GM21526 (cell line): ENCODE measurements at regions not wholly inside any gene's neighbourhood (a gene's known extent, or its start where the extent isn't known, plus 50 kb on each side); places are given as distances from the start of the nearest gene placed in this dataset.
"Not testable (repeated sequence)": the region's sequence is repeated elsewhere in the genome, so short reads cannot be mapped to it uniquely, and the experiment has no call there.

Experiments used
- ATAC-seq: cut with Tn5 transposase; IDR thresholded peaks from one replicate; pipeline ENCODE4 v1.9.1; 2021; ENCODE audit warnings: moderate library complexity; ENCODE audit not compliant: unreplicated experiment, low FRiP score

DNA sequence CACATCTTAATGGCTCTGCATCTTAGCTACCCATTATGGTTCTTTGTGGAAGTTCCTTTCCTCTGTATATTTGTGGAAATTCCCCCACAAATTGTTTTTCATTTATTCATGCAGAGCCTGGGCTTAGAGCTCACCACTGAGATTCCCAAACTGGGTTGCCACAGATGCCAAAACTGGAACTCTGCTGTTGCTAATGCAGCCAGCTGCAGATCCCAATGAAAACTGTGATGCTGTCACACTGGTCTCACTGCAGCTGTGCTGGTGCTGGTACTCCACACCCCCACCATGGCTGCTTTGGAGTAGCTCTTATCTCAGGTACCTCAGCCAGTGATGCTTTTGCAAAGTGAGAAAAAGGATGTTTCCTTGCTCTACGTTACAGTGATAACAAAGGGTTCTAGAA, 87.7 kb downstream of the DCK start:
- no peak for ATAC-seq

GRCh38 chr4:71093745-71094144, 100.3 kb downstream of the DCK start:
- no peak for ATAC-seq

GRCh38 chr4:71094201-71094600, 100.8 kb downstream of the DCK start:
- ATAC-seq, result no peak

DNA sequence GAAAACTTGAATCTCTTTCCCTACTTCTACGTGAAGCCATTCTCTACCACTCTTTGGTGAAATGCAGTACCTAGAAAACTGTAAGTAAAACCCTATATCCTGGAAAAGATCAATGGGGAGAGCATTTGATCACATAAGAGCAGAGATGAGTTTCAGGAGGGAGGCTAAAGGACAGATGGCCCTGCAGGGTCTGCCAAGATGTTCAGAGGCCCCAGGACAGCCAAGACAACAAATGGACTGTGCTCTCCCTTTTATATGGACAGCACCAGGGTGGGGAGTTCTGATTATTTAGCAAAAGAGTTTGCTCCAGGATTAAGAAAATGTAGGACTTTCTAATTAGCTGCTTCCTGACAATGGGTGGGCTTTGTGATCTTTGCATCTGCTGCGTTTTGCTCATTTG, 101.7 kb downstream of the DCK start:
- ATAC-seq, result no peak

- ATAC-seq, result no peak
These were observed 102.1 kb downstream of the DCK start for GRCh38 chr4:71095545-71095944.

DNA sequence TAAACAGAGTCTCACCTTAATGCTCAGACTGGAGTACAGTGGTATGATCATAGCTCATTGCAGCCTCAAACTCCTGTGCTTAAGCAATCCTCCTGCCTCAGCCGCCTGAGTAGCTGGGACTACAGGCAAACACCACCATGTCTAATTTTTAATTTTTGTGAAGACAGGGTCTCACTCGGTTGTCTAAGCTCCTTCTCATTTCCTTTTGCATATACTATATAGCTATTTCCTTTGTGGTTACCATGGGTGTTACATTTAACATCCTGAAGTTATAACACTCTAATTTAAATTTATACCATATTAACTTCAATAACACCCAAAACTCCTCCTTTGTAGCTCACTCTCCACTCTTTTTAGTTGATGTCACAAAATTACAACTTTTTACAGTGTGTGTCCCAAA, 114.3 kb downstream of the DCK start:
- no peak for ATAC-seq

DNA sequence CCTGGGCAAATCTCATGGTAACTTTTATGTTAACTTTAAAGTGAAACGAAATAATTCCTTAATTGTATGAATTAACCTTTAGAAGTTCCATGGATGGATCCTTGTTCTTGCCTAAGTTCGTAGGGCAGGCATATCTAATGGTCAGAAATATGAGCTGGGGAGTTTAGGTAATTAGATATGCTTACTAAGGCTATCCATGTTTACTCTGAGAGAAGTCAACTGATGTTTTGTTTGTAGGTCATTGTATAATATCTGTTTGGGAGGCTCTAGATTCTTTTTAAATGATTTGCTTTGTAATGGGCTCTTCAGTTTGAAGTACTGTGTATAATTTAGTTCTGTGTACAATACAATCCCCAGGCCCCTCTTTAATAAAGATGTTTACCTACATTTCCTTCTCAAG, 117.0 kb downstream of the DCK start:
- no peak for ATAC-seq

GRCh38 chr4:71111133-71111532, 117.7 kb downstream of the DCK start:
- ATAC-seq, result not testable (repeated sequence)

GRCh38 chr4:71113294-71113693, 119.8 kb downstream of the DCK start:
- ATAC-seq, result no peak

DNA sequence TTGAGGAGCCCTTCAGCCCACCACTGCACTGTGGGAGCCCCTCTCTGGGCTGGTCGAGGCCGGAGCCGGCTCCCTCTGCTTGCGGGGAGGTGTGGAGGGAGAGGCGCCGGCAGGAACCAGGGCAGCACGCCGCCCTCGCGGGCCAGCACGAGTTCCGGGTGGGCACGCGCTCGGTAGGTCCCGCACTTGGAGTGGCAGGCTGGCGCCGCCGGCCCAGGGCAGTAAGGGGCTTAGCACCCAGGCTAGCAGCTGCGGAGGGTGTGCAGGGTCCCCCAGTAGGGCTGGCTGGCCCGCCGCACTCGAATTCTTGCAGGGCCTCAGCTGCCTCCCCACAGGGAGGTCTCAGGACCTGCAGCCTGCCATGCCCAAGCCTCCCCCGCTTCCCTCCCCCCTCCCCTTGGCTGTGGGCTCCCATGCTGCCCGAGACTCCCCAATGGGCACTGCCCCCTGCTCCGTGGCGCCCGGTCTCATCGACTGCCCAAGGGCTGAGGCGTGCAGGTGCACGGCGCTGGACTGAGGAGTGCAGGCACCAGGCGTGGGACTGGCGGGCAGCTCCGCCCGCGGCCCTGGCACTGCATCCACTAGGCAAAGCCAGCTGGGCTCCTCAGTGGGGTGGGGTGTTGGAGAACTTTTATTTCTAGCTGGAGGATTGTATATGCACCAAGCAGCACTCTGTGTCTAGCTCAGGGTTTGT, 127.5 kb downstream of the DCK start:
- ATAC-seq, result no peak

DNA sequence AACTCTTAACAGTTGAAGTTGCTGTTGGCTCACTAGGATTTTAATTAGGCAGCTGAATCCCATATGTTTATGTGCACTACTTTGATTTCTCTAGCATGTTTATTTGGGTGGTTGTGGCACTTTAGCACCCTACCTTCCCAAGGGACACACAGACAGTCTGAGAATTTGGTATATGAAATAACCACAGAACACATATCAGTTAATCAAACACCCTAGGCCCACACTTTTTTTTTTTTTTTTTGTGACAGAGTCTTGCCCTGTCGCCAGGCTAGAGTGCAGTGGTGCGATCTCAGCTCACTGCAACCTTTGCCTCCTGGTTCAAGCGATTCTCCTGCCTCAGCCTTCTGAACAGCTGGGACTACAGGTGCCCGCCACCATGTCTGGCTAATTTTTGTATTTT, 130.5 kb downstream of the DCK start:
- no peak for ATAC-seq

DNA sequence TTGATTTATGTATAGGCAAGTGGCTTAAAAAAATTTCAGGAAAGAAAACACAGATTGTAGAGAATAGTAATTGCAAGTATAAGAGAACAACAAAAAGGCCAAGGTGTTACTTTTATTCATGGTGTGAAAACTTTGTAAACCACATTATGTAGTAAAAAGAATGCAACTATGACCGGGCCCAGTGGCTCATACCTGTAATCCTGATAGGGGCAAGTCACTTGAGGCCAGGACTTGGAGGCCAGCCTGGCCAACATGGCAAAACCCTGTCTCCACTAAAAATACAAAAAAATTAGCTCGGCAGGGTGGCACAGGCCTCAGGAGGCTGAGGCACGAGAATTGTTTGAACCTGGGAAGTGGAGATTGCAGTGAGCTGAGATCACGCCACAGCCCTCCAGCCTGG, 131.7 kb downstream of the DCK start:
- ATAC-seq, result no peak

DNA sequence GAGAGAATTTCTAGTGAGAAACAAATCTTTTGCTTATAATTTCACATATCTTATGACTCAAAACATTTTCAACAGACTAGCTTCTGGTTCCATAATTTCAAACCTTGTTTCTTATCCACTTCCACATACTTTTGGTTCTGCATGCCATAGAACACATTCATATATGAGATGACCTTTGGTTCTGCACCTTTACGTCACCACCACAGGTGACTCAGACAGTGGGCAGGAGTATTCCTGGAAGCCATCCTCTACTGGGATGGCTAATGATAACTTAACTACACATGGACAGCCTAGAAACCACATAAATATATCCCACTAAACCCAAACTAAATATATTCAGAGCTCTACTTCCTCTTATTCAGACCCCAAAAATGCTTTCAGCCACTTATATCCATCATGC, 133.3 kb downstream of the DCK start:
- no peak for ATAC-seq

- ATAC-seq, result no peak
These were observed 137.6 kb downstream of the DCK start for GRCh38 chr4:71130827-71131603.

- no peak for ATAC-seq
These were observed 139.0 kb downstream of the DCK start for GRCh38 chr4:71132486-71132885.

GRCh38 chr4:71133491-71133890, 140.0 kb downstream of the DCK start:
- no peak for ATAC-seq

GRCh38 chr4:71136071-71136470, 142.6 kb downstream of the DCK start:
- no peak for ATAC-seq

GRCh38 chr4:71138007-71138615, 144.7 kb downstream of the DCK start:
- no peak for ATAC-seq

GRCh38 chr4:71140563-71140962, 147.1 kb downstream of the DCK start:
- no peak for ATAC-seq

GRCh38 chr4:71141125-71141524, 147.7 kb downstream of the DCK start:
- no peak for ATAC-seq

GRCh38 chr4:71147261-71147660, 153.8 kb downstream of the DCK start:
- no peak for ATAC-seq

- no peak for ATAC-seq
These were observed 155.1 kb downstream of the DCK start for GRCh38 chr4:71148545-71148944.
